ENCODE measurements at regions not wholly inside any gene's neighbourhood (a gene's known extent, or its start where the extent isn't known, plus 50 kb on each side); places are given as distances from the start of the nearest gene placed in this dataset.
"Not testable (repeated sequence)": the region's sequence is repeated elsewhere in the genome, so short reads cannot be mapped to it uniquely, and the experiment has no call there.

DNA sequence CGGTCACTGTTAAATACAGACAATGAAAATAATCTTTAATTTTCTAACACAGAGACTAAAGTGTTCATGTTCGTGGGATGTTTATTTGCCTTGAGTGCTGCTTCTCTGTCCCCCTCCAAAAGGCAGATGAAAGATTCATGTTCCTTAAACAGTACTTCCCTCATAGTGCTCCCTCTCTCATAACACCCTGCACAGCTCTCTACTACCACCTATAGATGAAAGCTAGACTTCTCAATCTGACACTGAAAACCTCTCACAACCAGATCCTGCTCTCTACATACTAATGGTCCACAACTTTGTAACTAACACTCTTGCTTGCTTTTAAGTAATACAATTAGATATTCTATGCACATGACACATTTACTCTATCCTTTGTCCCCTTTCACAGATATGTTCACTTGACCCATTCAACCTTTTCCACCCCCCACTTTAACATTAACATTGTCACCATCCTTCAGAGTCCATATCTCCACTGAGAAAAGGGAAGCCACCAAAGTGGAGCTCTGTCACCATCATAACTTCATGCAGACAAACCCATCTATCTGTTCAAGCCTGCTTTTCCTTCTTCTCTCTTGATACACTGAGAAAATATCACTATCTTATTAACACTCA is 266.4 kb upstream of the USP15 start:
- no peak for DNase-seq

DNA sequence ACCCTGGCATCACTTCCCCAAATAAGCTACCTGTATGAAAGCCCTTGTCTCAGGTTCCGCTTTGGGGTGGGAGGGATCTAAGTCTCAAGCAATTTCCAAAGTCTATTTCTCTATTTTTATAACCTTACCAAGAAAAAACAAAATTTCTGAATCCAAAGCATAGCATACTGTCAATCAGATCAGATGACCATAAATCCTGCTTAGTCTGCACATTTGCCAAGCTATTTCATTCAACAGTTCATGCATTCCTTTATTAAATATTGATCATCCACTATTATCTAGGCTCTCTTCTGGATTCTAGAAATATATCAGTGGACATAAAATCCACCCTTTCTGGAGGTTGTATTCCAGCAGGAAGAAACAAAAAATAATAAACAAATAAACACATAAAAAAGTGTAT is 263.5 kb upstream of the USP15 start:
- no peak for DNase-seq

DNA sequence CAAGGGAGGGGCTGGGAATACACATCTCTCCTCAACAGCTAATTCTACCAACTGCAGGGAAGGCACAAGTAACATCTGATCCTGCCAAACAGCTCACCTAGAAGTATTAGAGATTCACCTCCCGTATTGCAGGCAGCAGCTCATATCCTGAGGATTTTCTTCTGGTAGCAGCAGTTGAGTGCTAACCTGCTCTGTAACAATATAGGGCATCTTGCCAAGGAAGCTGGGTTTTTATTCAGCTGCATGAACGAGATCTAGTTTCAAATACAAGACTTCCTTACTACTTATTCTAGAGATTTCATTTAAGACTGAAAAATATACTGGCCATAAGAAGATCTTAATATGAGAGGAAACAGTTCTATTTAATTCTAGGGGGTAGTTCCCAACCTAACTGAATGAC is 261.4 kb upstream of the USP15 start:
- DNase-seq: no peak

DNA sequence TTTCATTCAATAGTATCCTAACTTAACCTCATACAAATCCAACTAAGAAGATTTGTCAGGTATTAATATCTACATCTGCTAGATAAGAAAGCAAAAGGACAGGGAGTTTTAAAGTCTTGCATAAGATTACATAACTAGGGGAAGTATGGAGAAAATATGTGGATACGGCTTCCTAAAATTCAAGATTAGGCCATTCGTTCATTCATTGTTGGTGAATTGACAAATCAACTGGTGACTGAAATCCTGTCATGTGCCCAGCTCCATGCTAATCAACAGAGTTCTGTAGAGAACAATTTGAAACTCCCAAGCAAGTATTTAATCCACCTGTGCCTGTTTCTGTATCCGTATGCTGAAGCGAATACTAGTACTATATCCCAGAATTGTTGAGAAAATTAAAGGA is 260.9 kb upstream of the USP15 start:
- DNase-seq: no peak

- no peak for DNase-seq
These were observed 258.8 kb upstream of the USP15 start for GRCh38 chr12:62001424-62001823.

DNA sequence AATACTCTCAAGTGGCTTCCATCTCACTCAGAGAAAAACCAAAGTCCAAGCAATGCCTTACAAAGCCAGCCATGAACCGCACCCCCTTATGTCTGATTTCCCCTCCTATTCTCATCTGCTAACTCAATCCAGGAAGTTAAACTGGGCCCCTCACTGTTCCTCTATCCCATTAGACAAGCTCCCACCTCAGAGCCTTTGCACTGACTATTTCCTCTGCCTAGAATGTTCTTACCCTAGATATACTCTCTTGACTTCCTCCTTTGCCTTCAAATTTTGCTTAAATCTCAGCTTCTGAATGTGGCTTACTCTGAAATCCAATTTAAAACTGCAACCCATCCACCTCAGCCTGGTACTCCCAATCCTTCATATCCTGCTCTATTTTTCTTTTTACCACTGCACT is 257.0 kb upstream of the USP15 start:
- no peak for DNase-seq

DNA sequence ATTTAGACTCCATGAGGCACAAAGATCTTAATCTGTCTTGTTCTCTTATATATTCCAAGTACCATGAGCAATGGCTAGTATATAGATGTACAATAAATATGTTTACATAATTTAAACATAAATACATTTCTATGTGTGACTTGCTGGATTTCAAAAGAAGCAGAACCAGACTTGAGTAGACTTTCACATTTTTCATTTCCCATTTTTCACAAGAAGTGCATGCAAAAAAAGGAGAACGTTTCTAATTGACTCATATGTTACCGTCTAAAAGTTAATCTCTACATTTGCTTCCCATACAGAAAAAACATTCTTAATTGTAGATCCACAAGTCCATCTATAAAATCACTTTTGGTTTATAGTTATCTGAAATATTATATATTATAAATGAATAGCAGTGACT is 256.5 kb upstream of the USP15 start:
- DNase-seq: no peak

GRCh38 chr12:62005615-62006014 is 254.6 kb upstream of the USP15 start:
- no peak for DNase-seq

DNA sequence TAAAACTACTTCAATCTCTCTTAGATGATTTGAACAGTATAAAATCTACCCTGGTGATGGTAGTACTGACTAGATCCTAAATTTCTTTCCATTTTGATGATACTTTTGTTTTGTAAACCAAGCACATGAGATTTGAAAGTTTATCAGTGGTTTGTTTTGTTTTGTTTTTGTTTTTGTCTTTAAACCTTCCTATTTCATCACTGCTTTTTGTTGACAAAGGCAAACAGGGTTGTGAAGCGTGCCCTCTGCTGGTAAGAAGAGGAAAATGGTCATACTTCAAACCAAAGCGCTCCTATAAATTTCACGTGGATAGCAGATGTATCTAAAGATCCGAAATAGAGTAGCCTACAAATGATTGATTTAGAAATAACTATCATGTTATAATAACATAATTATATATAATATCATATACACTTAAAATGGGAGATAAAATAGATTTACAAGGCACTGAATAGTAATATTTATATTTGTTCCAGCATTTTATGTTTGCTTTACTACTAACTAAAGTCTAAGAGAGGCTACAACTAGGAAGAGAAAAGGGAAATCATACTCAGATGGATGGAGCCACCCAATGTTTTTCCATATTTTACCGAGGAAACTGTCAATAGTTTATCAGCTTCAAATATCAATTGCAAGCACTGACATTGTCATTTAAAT is 254.0 kb upstream of the USP15 start:
- no peak for DNase-seq

DNA sequence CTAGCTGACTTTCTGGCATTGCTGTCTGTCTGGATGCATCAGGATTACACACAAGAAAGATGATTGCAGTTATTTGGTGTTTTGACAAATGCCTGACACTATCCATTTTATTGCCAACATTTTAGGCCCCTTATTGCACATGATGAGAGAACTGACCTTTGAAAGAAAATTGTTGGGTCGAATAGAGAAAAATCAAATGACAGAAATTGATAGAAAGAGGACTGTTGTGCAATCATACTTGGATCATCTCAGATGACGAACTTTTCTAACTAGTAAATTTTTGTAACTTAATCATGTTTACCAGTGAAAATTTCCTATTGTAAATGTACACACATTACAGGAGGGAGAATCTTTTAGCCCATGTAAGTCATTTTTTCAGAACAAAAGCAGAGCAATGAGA is 251.5 kb upstream of the USP15 start:
- no peak for DNase-seq

- no peak for DNase-seq
These were observed 250.8 kb upstream of the USP15 start for GRCh38 chr12:62009445-62009844.

GRCh38 chr12:62010331-62010906 is 249.8 kb upstream of the USP15 start:
- DNase-seq: not testable (repeated sequence)

- not testable (repeated sequence) for DNase-seq
These were observed 249.2 kb upstream of the USP15 start for GRCh38 chr12:62010973-62011372.

DNA sequence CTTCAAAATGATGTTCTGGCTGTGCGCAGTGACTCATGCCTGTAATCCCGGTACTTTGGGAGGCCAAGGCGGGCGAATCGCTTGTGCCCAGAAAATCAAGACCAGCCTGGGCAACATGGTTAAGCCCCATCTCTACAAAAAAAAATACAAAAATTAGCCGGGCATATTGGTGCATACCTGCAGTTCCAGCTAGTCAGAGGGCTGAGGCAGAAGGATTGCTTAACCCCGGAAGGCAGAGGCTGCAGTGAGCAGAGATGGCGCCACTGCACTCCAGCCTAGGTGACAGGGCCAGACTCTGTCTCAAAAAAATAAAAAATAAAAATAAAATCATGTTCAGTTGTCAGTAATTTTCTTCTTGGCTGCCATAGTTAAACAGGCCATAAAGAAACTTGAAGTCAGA is 245.9 kb upstream of the USP15 start:
- no peak for DNase-seq

- no peak for DNase-seq
These were observed 244.2 kb upstream of the USP15 start for GRCh38 chr12:62016021-62016420.

GRCh38 chr12:62021808-62022207 is 238.4 kb upstream of the USP15 start:
- no peak for DNase-seq

DNA sequence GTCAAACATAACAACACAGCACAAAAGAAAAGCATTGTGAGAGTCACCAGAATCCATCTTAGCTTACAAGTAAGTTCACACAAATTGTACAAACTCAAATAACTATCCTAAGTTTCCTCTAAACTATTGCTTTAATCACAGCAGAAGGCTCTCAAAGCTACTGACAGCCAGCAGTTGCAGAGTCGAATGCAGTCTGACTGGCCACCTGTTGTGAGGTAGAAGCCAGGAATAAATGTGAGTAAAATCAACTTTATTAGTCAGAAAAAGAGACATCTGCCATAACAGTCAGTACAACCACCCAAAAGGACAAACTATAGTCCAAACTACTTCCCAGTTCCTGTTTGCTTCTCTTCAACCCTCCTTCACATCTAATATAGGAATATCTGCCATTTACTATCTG is 231.7 kb upstream of the USP15 start:
- no peak for DNase-seq

GRCh38 chr12:62032870-62033269 is 227.3 kb upstream of the USP15 start:
- DNase-seq: no peak

- DNase-seq: no peak
These were observed 215.6 kb upstream of the USP15 start for GRCh38 chr12:62044450-62045135.

GRCh38 chr12:62045211-62045610 is 215.0 kb upstream of the USP15 start:
- DNase-seq: no peak

- no peak for DNase-seq
These were observed 209.4 kb upstream of the USP15 start for GRCh38 chr12:62050785-62051184.

DNA sequence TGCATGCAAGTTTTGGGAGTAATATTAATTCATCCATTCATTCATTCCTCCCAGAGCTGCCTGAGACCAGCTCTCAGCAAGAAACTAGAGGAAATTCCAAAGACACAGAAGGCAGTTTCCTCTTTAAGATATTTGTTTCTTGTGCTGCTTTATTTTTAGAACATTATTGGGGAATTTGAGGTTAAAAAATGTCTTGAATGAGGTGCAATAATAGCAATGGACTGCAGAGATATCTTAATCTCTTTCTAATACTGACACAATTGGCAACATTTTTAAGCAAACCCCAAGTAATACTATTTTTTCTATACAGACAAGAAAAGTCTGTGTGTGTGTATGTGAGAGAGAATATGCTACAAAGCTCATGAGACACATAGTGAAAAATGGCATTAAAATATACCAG is 190.2 kb upstream of the USP15 start:
- DNase-seq: no peak

DNA sequence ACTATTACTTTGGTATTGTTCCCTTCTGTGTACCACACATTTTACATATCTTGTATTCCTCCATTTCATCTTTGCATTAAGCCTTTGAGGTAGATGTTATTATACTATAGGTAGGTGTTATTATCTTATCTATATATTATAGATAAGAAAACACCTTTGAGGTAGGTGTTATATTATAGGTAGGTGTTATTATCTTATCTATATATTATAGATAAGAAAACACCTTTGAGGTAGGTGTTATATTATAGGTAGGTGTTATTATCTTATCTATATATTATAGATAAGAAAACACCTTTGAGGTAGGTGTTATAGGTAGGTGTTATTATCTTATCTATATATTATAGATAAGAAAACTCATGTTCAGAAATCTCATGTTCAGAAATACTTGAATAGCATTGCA is 187.0 kb upstream of the USP15 start:
- DNase-seq: not testable (repeated sequence)

DNA sequence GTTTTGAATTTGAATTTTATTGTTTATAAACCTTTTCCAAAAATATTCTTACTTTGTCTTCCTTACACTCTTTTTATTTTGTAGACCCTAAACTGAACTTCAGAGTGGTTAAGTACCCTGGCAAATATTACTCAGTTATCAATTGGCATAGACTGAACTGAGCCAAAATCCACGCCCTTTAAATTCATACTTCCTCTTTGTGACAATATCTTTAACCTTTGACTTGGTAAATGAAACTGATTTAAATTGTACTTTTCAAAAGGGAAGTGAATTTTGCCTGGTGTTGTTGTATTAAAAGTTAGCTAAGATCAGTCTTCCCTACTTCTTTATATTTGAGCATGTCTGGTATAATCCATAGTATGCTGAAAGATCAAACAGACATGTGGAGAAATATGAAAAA is 184.3 kb upstream of the USP15 start:
- DNase-seq: no peak

Measured in activated naive CD4-positive, alpha-beta T cell treated with Interleukin-2 at 50 U/mL for 16 hours (primary cell).